Endothelial cell (in vitro differentiated cells): ENCODE measurements at regions not wholly inside any gene's neighbourhood (a gene's known extent, or its start where the extent isn't known, plus 50 kb on each side); places are given as distances from the start of the nearest gene placed in this dataset.

Experiments
- DNase-seq: peaks from one replicate; pipeline ENCODE4 v3.0.0; 2021; ENCODE audit warnings: low spot score
- H3K27ac Mint-ChIP-seq: one replicate; pipeline ENCODE4 v1.8.0; 2021; ENCODE audit warnings: mixed read lengths, inconsistent platforms; ENCODE audit not compliant: unreplicated experiment
- H3K27me3 Mint-ChIP-seq: one replicate; pipeline ENCODE4 v1.8.0; 2021; ENCODE audit warnings: mild to moderate bottlenecking, moderate library complexity, mixed read lengths, inconsistent platforms; ENCODE audit not compliant: unreplicated experiment
- H3K36me3 Mint-ChIP-seq: one replicate; pipeline ENCODE4 v1.8.0; 2021; ENCODE audit warnings: mild to moderate bottlenecking, low read depth, mixed read lengths, inconsistent platforms; ENCODE audit not compliant: unreplicated experiment
- H3K4me1 Mint-ChIP-seq: one replicate; pipeline ENCODE4 v1.8.0; 2021; ENCODE audit warnings: mild to moderate bottlenecking, mixed read lengths, inconsistent platforms; ENCODE audit not compliant: unreplicated experiment
- H3K4me3 Mint-ChIP-seq: one replicate; pipeline ENCODE4 v1.8.0; 2021; ENCODE audit warnings: mild to moderate bottlenecking, mixed read lengths, inconsistent platforms; ENCODE audit not compliant: unreplicated experiment
- H3K9me3 Mint-ChIP-seq: one replicate; pipeline ENCODE4 v1.8.0; 2021; ENCODE audit warnings: mixed read lengths, inconsistent platforms; ENCODE audit not compliant: unreplicated experiment
- CTCF ChIP-seq: fragments of 200-600 bp; sonication (generic); IDR thresholded peaks from one replicate; pipeline ENCODE4 v1.5.0; 2021; ENCODE audit warnings: antibody characterized with exemption; ENCODE audit not compliant: unreplicated experiment

GRCh38 chr1:113210248-113210647 is 137.2 kb downstream of the LRIG2 start:
- Mint-ChIP-seq H3K4me1 (peaks cover 23% of the 10 kb centered on the region), H3K27me3 (no peaks in the 10 kb centered on the region), H3K9me3 (peaks cover 2% of the 10 kb centered on the region), H3K27ac (no peak overlapping the region), H3K36me3 (peaks cover 6% of the 10 kb centered on the region), H3K4me3 (no peak overlapping the region)
- no peak for TF ChIP-seq CTCF
- no peak for DNase-seq

GRCh38 chr1:113211467-113211866 is 138.5 kb downstream of the LRIG2 start:
- DNase-seq, result no peak
- Mint-ChIP-seq H3K27me3 (no peaks in the 10 kb centered on the region), H3K9me3 (peaks cover 8% of the 10 kb centered on the region), H3K27ac (no peak overlapping the region), H3K4me1 (peaks cover 23% of the 10 kb centered on the region), H3K4me3 (no peak overlapping the region), H3K36me3 (peaks cover 9% of the 10 kb centered on the region)
- TF ChIP-seq CTCF, result no peak

GRCh38 chr1:113215015-113215414 is 142.0 kb downstream of the LRIG2 start:
- Mint-ChIP-seq H3K27me3 (no peaks in the 10 kb centered on the region), H3K4me3 (no peak overlapping the region), H3K9me3 (peaks cover 8% of the 10 kb centered on the region), H3K27ac (no peak overlapping the region), H3K36me3 (peaks cover 9% of the 10 kb centered on the region), H3K4me1 (peaks cover 18% of the 10 kb centered on the region)
- no peak for DNase-seq
- TF ChIP-seq CTCF, result no peak

- H3K9me3 Mint-ChIP-seq, result peaks cover 8% of the 10 kb centered on the region
- peaks cover 10% of the 10 kb centered on the region for H3K4me1 Mint-ChIP-seq
- H3K4me3 Mint-ChIP-seq, result no peak overlapping the region
- DNase-seq, result no peak
- H3K27ac Mint-ChIP-seq, result no peak overlapping the region
- no peak for TF ChIP-seq CTCF
- H3K27me3 Mint-ChIP-seq, result no peaks in the 10 kb centered on the region
- peaks cover 9% of the 10 kb centered on the region for H3K36me3 Mint-ChIP-seq
These were observed 143.7 kb downstream of the LRIG2 start for GRCh38 chr1:113216664-113217063.

- Mint-ChIP-seq H3K27ac (no peak overlapping the region), H3K4me3 (no peak overlapping the region), H3K36me3 (peaks cover 9% of the 10 kb centered on the region), H3K4me1 (peaks cover 4% of the 10 kb centered on the region), H3K9me3 (peaks cover 8% of the 10 kb centered on the region), H3K27me3 (no peaks in the 10 kb centered on the region)
- no peak for DNase-seq
- no peak for TF ChIP-seq CTCF
These were observed 144.6 kb downstream of the LRIG2 start for GRCh38 chr1:113217447-113218208.
